Neural cell (in vitro differentiated cells): ENCODE measurements at regions not wholly inside any gene's neighbourhood (a gene's known extent, or its start where the extent isn't known, plus 50 kb on each side); places are given as distances from the start of the nearest gene placed in this dataset.

Experiments
- H2AFZ ChIP-seq: fragments of 200-600, 300-800 bp; sonication (generic), shearing (Covaris generic); 2 replicates; pipeline ENCODE4 v1.6.0; 2014; ENCODE audit warnings: low read depth, mild to moderate bottlenecking, antibody characterized with exemption, low read length, moderate library complexity
- H3F3A ChIP-seq: fragments of 200-600 bp; shearing (Covaris generic); 2 replicates; pipeline ENCODE4 v1.6.1; 2016; ENCODE audit warnings: mild to moderate bottlenecking, moderate library complexity, mixed read lengths, antibody characterized with exemption, low read length; ENCODE audit not compliant: insufficient read depth, poor library complexity, severe bottlenecking
- H3K27ac ChIP-seq: fragments of 200-600, 300-800 bp; sonication (generic), shearing (Covaris generic); 2 replicates; pipeline ENCODE4 v1.5.1; 2014; ENCODE audit warnings: mild to moderate bottlenecking, low read length, moderate library complexity
- H3K27me3 ChIP-seq: fragments of 300-800, 200-600 bp; sonication (generic), shearing (Covaris generic); 2 replicates; pipeline ENCODE4 v1.6.0; 2014; ENCODE audit warnings: mild to moderate bottlenecking, low read depth, low read length, moderate library complexity; ENCODE audit not compliant: insufficient read depth
- H3K36me3 ChIP-seq: fragments of 300-800, 200-600 bp; sonication (generic), shearing (Covaris generic); 2 replicates; pipeline ENCODE4 v1.5.1; 2014; ENCODE audit warnings: mild to moderate bottlenecking, antibody characterized with exemption, low read length, moderate library complexity; ENCODE audit not compliant: insufficient read depth
- H3K4me2 ChIP-seq: fragments of 300-800, 200-600 bp; sonication (generic), shearing (Covaris generic); 2 replicates; pipeline ENCODE4 v1.6.0; 2014; ENCODE audit warnings: mild to moderate bottlenecking, low read length
- H3K4me3 ChIP-seq: fragments of 300-800, 200-600 bp; sonication (generic), shearing (Covaris generic); 2 replicates; pipeline ENCODE4 v1.5.1; 2014; ENCODE audit warnings: mild to moderate bottlenecking, low read length, moderate library complexity
- H3K79me2 ChIP-seq: fragments of 200-600 bp; shearing (Covaris generic); replicated peaks from 2 replicates; pipeline ENCODE4 v1.6.0; 2014; ENCODE audit warnings: mild to moderate bottlenecking, low read length, moderate library complexity; ENCODE audit not compliant: insufficient read depth
- H3K9ac ChIP-seq: fragments of 300-800, 200-600 bp; sonication (generic), shearing (Covaris generic); 2 replicates; pipeline ENCODE4 v1.6.1; 2016; ENCODE audit warnings: mild to moderate bottlenecking, low read length, mixed read lengths
- H3K9me2 ChIP-seq: fragments of 200-600 bp; shearing (Covaris generic); 2 replicates; pipeline ENCODE4 v1.6.1; 2016; ENCODE audit warnings: mild to moderate bottlenecking, low read length, mixed read lengths; ENCODE audit not compliant: insufficient read depth
- H3K9me3 ChIP-seq: fragments of 200-600, 300-800 bp; sonication (generic), shearing (Covaris generic); 2 replicates; pipeline ENCODE4 v1.6.1; 2016; ENCODE audit warnings: mild to moderate bottlenecking, mixed run types, low read length, moderate library complexity, mixed read lengths
- H4K20me1 ChIP-seq: fragments of 200-600 bp; shearing (Covaris generic); 2 replicates; pipeline ENCODE4 v1.6.1; 2016; ENCODE audit warnings: mild to moderate bottlenecking, mixed run types; ENCODE audit not compliant: insufficient read depth
- CTCF ChIP-seq: fragments of 450-650 bp; IDR thresholded peaks from 2 replicates; pipeline ENCODE4 v1.5.1; 2014; ENCODE audit warnings: antibody characterized with exemption, mild to moderate bottlenecking, moderate library complexity; ENCODE audit not compliant: poor library complexity, severe bottlenecking
- EP300 ChIP-seq: fragments of 450-650 bp; conservative IDR thresholded peaks from 2 replicates; pipeline ENCODE4 v1.6.1; 2014; ENCODE audit warnings: antibody characterized with exemption, mild to moderate bottlenecking, moderate library complexity; ENCODE audit not compliant: poor library complexity, severe bottlenecking
- EZH2 ChIP-seq: fragments of 200-600, 300-800 bp; shearing (Covaris generic), sonication (generic); IDR thresholded peaks from 2 replicates; pipeline ENCODE4 v1.6.1; 2014; ENCODE audit warnings: antibody characterized with exemption, low read length, borderline replicate concordance, mild to moderate bottlenecking; ENCODE audit not compliant: insufficient read depth, poor library complexity, severe bottlenecking
- MXI1 ChIP-seq: fragments of 450-650 bp; conservative IDR thresholded peaks from 2 replicates; pipeline ENCODE4 v1.6.1; 2014; ENCODE audit warnings: antibody characterized with exemption, mild to moderate bottlenecking; ENCODE audit not compliant: poor library complexity, severe bottlenecking
- POLR2AphosphoS5 ChIP-seq: IDR thresholded peaks from 2 replicates; pipeline ENCODE4 v1.6.1; 2012
- RAD21 ChIP-seq: fragments of 450-650 bp; conservative IDR thresholded peaks from 2 replicates; pipeline ENCODE4 v1.6.1; 2014; ENCODE audit warnings: antibody characterized with exemption, mild to moderate bottlenecking, moderate library complexity
- REST ChIP-seq: IDR thresholded peaks from 2 replicates; pipeline ENCODE4 v1.6.1; 2012; ENCODE audit warnings: borderline replicate concordance
- SMC3 ChIP-seq: fragments of 450-650 bp; conservative IDR thresholded peaks from 2 replicates; pipeline ENCODE4 v1.6.1; 2014; ENCODE audit warnings: antibody characterized with exemption, mild to moderate bottlenecking, moderate library complexity; ENCODE audit not compliant: poor library complexity
- TAF1 ChIP-seq: IDR thresholded peaks from 2 replicates; pipeline ENCODE4 v1.6.1; 2012; ENCODE audit warnings: low read depth

- Histone ChIP-seq H3K4me3 (no peak overlapping the region), H3F3A (no peaks in the 10 kb centered on the region), H3K9me3 (no peaks in the 10 kb centered on the region), H3K27ac (no peak overlapping the region), H2AFZ (no peak overlapping the region), H3K27me3 (no peaks in the 10 kb centered on the region), H3K36me3 (no peaks in the 10 kb centered on the region), H3K4me2 (no peak overlapping the region), H3K9me2 (no peaks in the 10 kb centered on the region), H4K20me1 (no peaks in the 10 kb centered on the region), H3K79me2 (no peaks in the 10 kb centered on the region), H3K9ac (no peak overlapping the region)
- TF ChIP-seq RAD21 (no peak), SMC3 (no peak), POLR2AphosphoS5 (no peak), REST (no peak), EP300 (no peak), EZH2 (no peak), MXI1 (no peak), CTCF (no peak), TAF1 (no peak)
These were observed 86.2 kb upstream of the DCD start for GRCh38 chr12:54734196-54734950.

DNA sequence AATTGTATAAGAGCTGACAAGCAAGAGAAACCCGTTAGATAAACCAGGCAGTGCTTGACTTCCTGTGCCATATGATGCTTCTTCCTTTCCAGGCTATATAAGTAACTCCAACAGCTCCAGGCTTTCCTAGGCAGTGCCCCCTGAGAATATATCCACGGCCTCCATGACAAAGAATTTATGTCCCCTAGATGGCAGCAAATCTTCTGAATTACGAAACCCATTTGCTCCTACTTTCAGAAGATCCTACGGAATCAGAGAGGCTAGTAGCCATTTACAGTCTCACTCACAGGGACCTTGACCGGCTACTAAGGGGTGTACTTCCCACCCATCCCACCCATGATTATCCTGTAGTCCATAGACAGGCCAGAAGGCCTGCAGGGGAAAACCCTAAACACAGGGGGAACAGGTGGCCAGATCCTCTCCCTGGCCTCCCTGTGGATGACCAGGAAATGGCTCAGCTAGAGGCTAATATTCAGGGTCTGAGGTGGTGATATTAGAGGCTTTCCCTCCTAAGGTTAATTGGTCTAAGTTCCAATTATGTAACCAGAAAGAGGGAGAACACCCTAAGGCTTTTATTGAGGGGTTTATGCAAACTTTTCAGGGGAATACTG lies 77.2 kb upstream of the DCD start:
- H2AFZ ChIP-seq: no peak overlapping the region
- H3K27me3 ChIP-seq: no peaks in the 10 kb centered on the region
- no peak overlapping the region for H3K9ac ChIP-seq
- no peaks in the 10 kb centered on the region for H3K36me3 ChIP-seq
- no peaks in the 10 kb centered on the region for H4K20me1 ChIP-seq
- no peaks in the 10 kb centered on the region for H3F3A ChIP-seq
- no peak overlapping the region for H3K4me3 ChIP-seq
- H3K9me3 ChIP-seq: no peaks in the 10 kb centered on the region
- H3K27ac ChIP-seq: no peak overlapping the region
- H3K9me2 ChIP-seq: no peaks in the 10 kb centered on the region
- H3K4me2 ChIP-seq: no peak overlapping the region
- no peaks in the 10 kb centered on the region for H3K79me2 ChIP-seq
- no peak for TF ChIP-seq CTCF
- no peak for TF ChIP-seq RAD21
- TF ChIP-seq TAF1: no peak
- TF ChIP-seq MXI1: no peak
- no peak for TF ChIP-seq SMC3
